ENCODE measurements at regions not wholly inside any gene's neighbourhood (a gene's known extent, or its start where the extent isn't known, plus 50 kb on each side); places are given as distances from the start of the nearest gene placed in this dataset.

GRCh38 chr2:47638430-47638829 lies 67.6 kb upstream of the KCNK12 start:
- H3K4me3 ChIP-seq (ENCODE audit: control insufficient read depth, low read depth, low read length): no peak overlapping the region
- TF ChIP-seq CTCF (conservative IDR thresholded peaks at IDR 0.05; ENCODE audit: control insufficient read depth, insufficient read depth, low read depth, low read length): no peak
- DNase-seq (ENCODE audit: low read depth): no peak

- no peak for DNase-seq (ENCODE audit: low read depth)
- H3K4me3 ChIP-seq (ENCODE audit: control insufficient read depth, low read depth, low read length): no peak overlapping the region
- TF ChIP-seq CTCF (conservative IDR thresholded peaks at IDR 0.05; ENCODE audit: control insufficient read depth, insufficient read depth, low read depth, low read length): no peak
These were observed 65.9 kb upstream of the KCNK12 start for GRCh38 chr2:47636596-47637264.

GRCh38 chr2:47636176-47636575 lies 65.4 kb upstream of the KCNK12 start:
- H3K4me3 ChIP-seq (ENCODE audit: control insufficient read depth, low read depth, low read length): no peak overlapping the region
- DNase-seq (ENCODE audit: low read depth): no peak
- TF ChIP-seq CTCF (conservative IDR thresholded peaks at IDR 0.05; ENCODE audit: control insufficient read depth, insufficient read depth, low read depth, low read length): no peak

- H3K4me3 ChIP-seq (ENCODE audit: control insufficient read depth, low read depth, low read length): no peak overlapping the region
- TF ChIP-seq CTCF (conservative IDR thresholded peaks at IDR 0.05; ENCODE audit: control insufficient read depth, insufficient read depth, low read depth, low read length): no peak
- no peak for DNase-seq (ENCODE audit: low read depth)
These were observed 62.0 kb upstream of the KCNK12 start for GRCh38 chr2:47632754-47633153.

GRCh38 chr2:47631792-47632398 lies 61.1 kb upstream of the KCNK12 start:
- no peak for TF ChIP-seq CTCF (conservative IDR thresholded peaks at IDR 0.05; ENCODE audit: control insufficient read depth, insufficient read depth, low read depth, low read length)
- DNase-seq (ENCODE audit: low read depth): peak; percentile 68
- H3K4me3 ChIP-seq (ENCODE audit: control insufficient read depth, low read depth, low read length): no peak overlapping the region

GRCh38 chr2:47631306-47631705 lies 60.5 kb upstream of the KCNK12 start:
- TF ChIP-seq CTCF (conservative IDR thresholded peaks at IDR 0.05; ENCODE audit: control insufficient read depth, insufficient read depth, low read depth, low read length): no peak
- DNase-seq (ENCODE audit: low read depth): no peak
- no peak overlapping the region for H3K4me3 ChIP-seq (ENCODE audit: control insufficient read depth, low read depth, low read length)

Measured in fibroblast of mammary gland (primary cell).